Liver (tissue), 7 donors: ENCODE measurements at regions not wholly inside any gene's neighbourhood (a gene's known extent, or its start where the extent isn't known, plus 50 kb on each side); places are given as distances from the start of the nearest gene placed in this dataset.

Experiments
- DNase-seq: peaks from one replicate; pipeline ENCODE4 v3.0.0-alpha.2; 2017; ENCODE audit warnings: low spot score
- H3K27ac ChIP-seq, 2 donors: one replicate each; pipeline ENCODE4 v1.7.0; 2013; ENCODE audit warnings: inconsistent platforms in 2 of 2, low read length in 2 of 2, control low read depth in 1 of 2, low read depth in 1 of 2, mild to moderate bottlenecking in 1 of 2
- H3K27me3 ChIP-seq, 4 donors: one replicate each; pipeline versions ENCODE4 v1.6.1 to v1.7.0; 2013; ENCODE audit warnings: low read length in 3 of 4, inconsistent platforms in 1 of 4, mild to moderate bottlenecking in 1 of 4, moderate library complexity in 1 of 4; ENCODE audit not compliant: control insufficient read depth in 4 of 4, insufficient read depth in 4 of 4
- H3K36me3 ChIP-seq, 4 donors: one replicate each; pipeline versions ENCODE4 v1.6.1 to v1.7.0; 2013; ENCODE audit warnings: low read length in 3 of 4, mild to moderate bottlenecking in 3 of 4, low read depth in 1 of 4, moderate library complexity in 1 of 4; ENCODE audit not compliant: control insufficient read depth in 4 of 4, insufficient read depth in 3 of 4
- H3K4me1 ChIP-seq, 4 donors: one replicate each; pipeline versions ENCODE4 v1.6.1 to v1.7.0; 2013; ENCODE audit warnings: low read length in 3 of 4, mild to moderate bottlenecking in 3 of 4, moderate library complexity in 1 of 4; ENCODE audit not compliant: control insufficient read depth in 4 of 4, insufficient read depth in 4 of 4
- H3K4me3 ChIP-seq, 3 donors: one replicate each; pipeline versions ENCODE4 v1.6.1 to v1.7.0; 2013; ENCODE audit warnings: low read length in 3 of 3, control low read depth in 1 of 3, low read depth in 1 of 3, mild to moderate bottlenecking in 1 of 3
- H3K9ac ChIP-seq, 2 donors: one replicate each; pipeline ENCODE4 v1.7.0; 2013; ENCODE audit warnings: low read length in 2 of 2, mild to moderate bottlenecking in 2 of 2, moderate library complexity in 2 of 2, control low read depth in 1 of 2, low read depth in 1 of 2
- H3K9me3 ChIP-seq, 4 donors: one replicate each; pipeline versions ENCODE4 v1.6.1 to v1.7.0; 2013; ENCODE audit warnings: low read length in 3 of 4; ENCODE audit not compliant: control insufficient read depth in 4 of 4
- EGR1 ChIP-seq, 2 donors: IDR thresholded peaks; 2 replicates each; pipeline ENCODE4 v1.6.1; 2016 to 2018; ENCODE audit warnings: antibody characterized with exemption in 2 of 2, low read depth in 2 of 2
- FOXA1 ChIP-seq: IDR thresholded peaks from 2 replicates; pipeline ENCODE4 v1.6.1; 2016; ENCODE audit warnings: antibody characterized with exemption
- FOXA2 ChIP-seq: IDR thresholded peaks from 2 replicates; pipeline ENCODE4 v1.6.1; 2016; ENCODE audit warnings: antibody characterized with exemption
- GABPA ChIP-seq, 2 donors: IDR thresholded peaks in 1 of 2; conservative IDR thresholded peaks in 1 of 2; 2 replicates each; pipeline ENCODE4 v1.6.1; 2016; ENCODE audit warnings: antibody characterized with exemption in 2 of 2, mild to moderate bottlenecking in 1 of 2, moderate library complexity in 1 of 2
- HNF4A ChIP-seq, 2 donors: conservative IDR thresholded peaks; 2 replicates each; pipeline ENCODE4 v1.6.1; 2016; ENCODE audit warnings: antibody characterized with exemption in 2 of 2, mild to moderate bottlenecking in 2 of 2
- JUND ChIP-seq, 2 donors: IDR thresholded peaks; 2 replicates each; pipeline ENCODE4 v1.6.1; 2016; ENCODE audit warnings: antibody characterized with exemption in 2 of 2
- NR2F2 ChIP-seq: IDR thresholded peaks from 2 replicates; pipeline ENCODE4 v1.6.1; 2016; ENCODE audit warnings: antibody characterized with exemption
- RAD21 ChIP-seq, 2 donors: IDR thresholded peaks; 2 replicates each; pipeline ENCODE4 v1.6.1; 2016; ENCODE audit warnings: antibody characterized with exemption in 2 of 2, mild to moderate bottlenecking in 2 of 2
- RXRA ChIP-seq, 2 donors: IDR thresholded peaks; 2 replicates each; pipeline ENCODE4 v1.6.1; 2017 to 2018; ENCODE audit warnings: antibody characterized with exemption in 2 of 2, mild to moderate bottlenecking in 1 of 2
- SP1 ChIP-seq: IDR thresholded peaks from 2 replicates; pipeline ENCODE4 v1.6.1; 2018; ENCODE audit warnings: antibody characterized with exemption, mild to moderate bottlenecking
- TAF1 ChIP-seq: conservative IDR thresholded peaks from 2 replicates; pipeline ENCODE4 v1.6.1; 2016; ENCODE audit warnings: antibody characterized with exemption, mild to moderate bottlenecking
- YY1 ChIP-seq: IDR thresholded peaks from 2 replicates; pipeline ENCODE4 v1.6.1; 2016; ENCODE audit warnings: antibody characterized with exemption, mild to moderate bottlenecking
- WGBS: extraction: QIAGEN DNeasy Blood & Tissue Kit; methylation state at CpG from one replicate; pipeline ENCODE4 v1.1.7; 2013; 5-methylcytosine and 5-hydroxymethylcytosine counted together
- TF ChIP-seq, protein P1 (sequence below): IDR thresholded peaks from 2 replicates; pipeline ENCODE4 v1.6.1; 2016; ENCODE audit warnings: antibody characterized with exemption, mild to moderate bottlenecking
- TF ChIP-seq, protein P2 (sequence below): IDR thresholded peaks from 2 replicates; pipeline ENCODE4 v1.6.1; 2016; ENCODE audit warnings: antibody characterized with exemption
- TF ChIP-seq, protein P3 (sequence below): IDR thresholded peaks from 2 replicates; pipeline ENCODE4 v1.6.1; 2016; ENCODE audit warnings: antibody characterized with exemption
- TF ChIP-seq, protein P4 (sequence below): IDR thresholded peaks from 2 replicates; pipeline ENCODE4 v1.6.1; 2016; ENCODE audit warnings: antibody characterized with exemption
- donor health status: healthy.
- donor health status: healthy.
- donor health status: healthy.
- donor health status: healthy.

DNA sequence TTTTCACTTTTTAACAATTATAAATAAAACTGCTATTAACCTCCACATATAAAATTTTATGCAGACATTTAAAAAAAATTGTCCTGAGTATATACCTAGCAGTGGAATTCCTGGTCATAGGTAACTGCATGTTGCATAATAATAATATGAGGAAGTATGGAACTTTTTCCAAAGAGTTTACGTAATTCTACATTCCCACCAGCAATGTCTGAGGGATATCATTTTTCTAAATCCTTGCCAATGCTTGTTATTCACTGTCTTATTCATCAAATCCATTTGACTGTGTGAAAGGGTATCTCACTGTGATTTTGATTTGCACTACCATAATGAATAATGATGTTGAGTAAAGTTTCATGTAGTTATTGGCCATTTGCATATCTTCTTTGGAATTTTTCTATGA is 393.8 kb downstream of the LRFN5 start:
- H3K9me3 ChIP-seq = no peaks in the 10 kb centered on the region
- no peak for TF ChIP-seq FOXA2
- TF ChIP-seq, protein P1, sequence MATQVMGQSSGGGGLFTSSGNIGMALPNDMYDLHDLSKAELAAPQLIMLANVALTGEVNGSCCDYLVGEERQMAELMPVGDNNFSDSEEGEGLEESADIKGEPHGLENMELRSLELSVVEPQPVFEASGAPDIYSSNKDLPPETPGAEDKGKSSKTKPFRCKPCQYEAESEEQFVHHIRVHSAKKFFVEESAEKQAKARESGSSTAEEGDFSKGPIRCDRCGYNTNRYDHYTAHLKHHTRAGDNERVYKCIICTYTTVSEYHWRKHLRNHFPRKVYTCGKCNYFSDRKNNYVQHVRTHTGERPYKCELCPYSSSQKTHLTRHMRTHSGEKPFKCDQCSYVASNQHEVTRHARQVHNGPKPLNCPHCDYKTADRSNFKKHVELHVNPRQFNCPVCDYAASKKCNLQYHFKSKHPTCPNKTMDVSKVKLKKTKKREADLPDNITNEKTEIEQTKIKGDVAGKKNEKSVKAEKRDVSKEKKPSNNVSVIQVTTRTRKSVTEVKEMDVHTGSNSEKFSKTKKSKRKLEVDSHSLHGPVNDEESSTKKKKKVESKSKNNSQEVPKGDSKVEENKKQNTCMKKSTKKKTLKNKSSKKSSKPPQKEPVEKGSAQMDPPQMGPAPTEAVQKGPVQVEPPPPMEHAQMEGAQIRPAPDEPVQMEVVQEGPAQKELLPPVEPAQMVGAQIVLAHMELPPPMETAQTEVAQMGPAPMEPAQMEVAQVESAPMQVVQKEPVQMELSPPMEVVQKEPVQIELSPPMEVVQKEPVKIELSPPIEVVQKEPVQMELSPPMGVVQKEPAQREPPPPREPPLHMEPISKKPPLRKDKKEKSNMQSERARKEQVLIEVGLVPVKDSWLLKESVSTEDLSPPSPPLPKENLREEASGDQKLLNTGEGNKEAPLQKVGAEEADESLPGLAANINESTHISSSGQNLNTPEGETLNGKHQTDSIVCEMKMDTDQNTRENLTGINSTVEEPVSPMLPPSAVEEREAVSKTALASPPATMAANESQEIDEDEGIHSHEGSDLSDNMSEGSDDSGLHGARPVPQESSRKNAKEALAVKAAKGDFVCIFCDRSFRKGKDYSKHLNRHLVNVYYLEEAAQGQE = no peak
- TF ChIP-seq HNF4A (conservative IDR thresholded peaks at IDR 0.05) = no peak
- TF ChIP-seq TAF1 = no peak
- TF ChIP-seq SP1 = no peak
- TF ChIP-seq, protein P2, sequence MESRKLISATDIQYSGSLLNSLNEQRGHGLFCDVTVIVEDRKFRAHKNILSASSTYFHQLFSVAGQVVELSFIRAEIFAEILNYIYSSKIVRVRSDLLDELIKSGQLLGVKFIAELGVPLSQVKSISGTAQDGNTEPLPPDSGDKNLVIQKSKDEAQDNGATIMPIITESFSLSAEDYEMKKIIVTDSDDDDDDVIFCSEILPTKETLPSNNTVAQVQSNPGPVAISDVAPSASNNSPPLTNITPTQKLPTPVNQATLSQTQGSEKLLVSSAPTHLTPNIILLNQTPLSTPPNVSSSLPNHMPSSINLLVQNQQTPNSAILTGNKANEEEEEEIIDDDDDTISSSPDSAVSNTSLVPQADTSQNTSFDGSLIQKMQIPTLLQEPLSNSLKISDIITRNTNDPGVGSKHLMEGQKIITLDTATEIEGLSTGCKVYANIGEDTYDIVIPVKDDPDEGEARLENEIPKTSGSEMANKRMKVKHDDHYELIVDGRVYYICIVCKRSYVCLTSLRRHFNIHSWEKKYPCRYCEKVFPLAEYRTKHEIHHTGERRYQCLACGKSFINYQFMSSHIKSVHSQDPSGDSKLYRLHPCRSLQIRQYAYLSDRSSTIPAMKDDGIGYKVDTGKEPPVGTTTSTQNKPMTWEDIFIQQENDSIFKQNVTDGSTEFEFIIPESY = no peak
- no peak for TF ChIP-seq EGR1 (IDR thresholded peaks at IDR 0.05; ENCODE audit: low read depth in 2 of 2)
- TF ChIP-seq, protein P3, sequence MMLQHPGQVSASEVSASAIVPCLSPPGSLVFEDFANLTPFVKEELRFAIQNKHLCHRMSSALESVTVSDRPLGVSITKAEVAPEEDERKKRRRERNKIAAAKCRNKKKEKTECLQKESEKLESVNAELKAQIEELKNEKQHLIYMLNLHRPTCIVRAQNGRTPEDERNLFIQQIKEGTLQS = no peak
- TF ChIP-seq, protein P4, sequence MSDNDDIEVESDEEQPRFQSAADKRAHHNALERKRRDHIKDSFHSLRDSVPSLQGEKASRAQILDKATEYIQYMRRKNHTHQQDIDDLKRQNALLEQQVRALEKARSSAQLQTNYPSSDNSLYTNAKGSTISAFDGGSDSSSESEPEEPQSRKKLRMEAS = no peak
- TF ChIP-seq FOXA1 = no peak
- TF ChIP-seq RXRA (IDR thresholded peaks at IDR 0.05) = no peak
- TF ChIP-seq YY1 = no peak
- TF ChIP-seq RAD21 (IDR thresholded peaks at IDR 0.05) = no peak
- TF ChIP-seq JUND (IDR thresholded peaks at IDR 0.05) = no peak
- no peak for TF ChIP-seq GABPA (IDR thresholded peaks at IDR 0.05 in 1 of 2, conservative IDR thresholded peaks at IDR 0.05 in 1 of 2)
- TF ChIP-seq NR2F2 = no peak
- WGBS = 81% methylated on average over 1 of the region's 1 CpG

DNA sequence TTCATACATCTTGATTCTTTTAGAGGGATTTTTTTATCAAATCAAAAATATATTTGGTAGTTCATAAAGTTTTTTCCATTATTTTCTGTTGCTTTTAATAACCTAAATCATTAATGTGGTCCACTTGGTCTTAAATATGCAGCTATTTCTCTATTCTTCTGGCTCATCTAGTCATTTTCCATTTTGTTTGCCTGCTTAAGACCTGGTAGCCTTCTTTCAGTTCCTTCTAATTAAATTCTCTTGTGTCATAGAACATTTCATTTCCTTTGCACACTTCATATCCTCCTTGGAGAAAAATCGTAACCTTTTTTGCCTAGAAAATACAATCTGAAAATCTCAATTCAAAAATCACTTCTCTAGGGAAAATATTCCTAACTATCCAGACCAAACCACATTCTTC is 387.0 kb downstream of the LRFN5 start:
- Histone ChIP-seq H3K36me3 (no peaks in the 10 kb centered on the region), H3K9ac (no peak overlapping the region), H3K9me3 (no peaks in the 10 kb centered on the region), H3K4me1 (no peaks in the 10 kb centered on the region), H3K27me3 (no peaks in the 10 kb centered on the region), H3K4me3 (no peak overlapping the region), H3K27ac (no peak overlapping the region)
- DNase-seq = no peak
- WGBS = 77% methylated on average over 1 of the region's 1 CpG
- TF ChIP-seq TAF1 (no peak), EGR1 (IDR thresholded peaks at IDR 0.05; ENCODE audit: low read depth in 2 of 2) (no peak), FOXA2 (no peak)

More for the DNA sequence above, 393.8 kb downstream of the LRFN5 start:
- Histone ChIP-seq H3K4me1 (no peaks in the 10 kb centered on the region), H3K27ac (no peak overlapping the region), H3K9ac (no peak overlapping the region), H3K36me3 (no peaks in the 10 kb centered on the region), H3K27me3 (no peaks in the 10 kb centered on the region), H3K4me3 (no peak overlapping the region)
- DNase-seq = no peak
